Small intestine (tissue), 7 donors: ENCODE measurements at regions not wholly inside any gene's neighbourhood (a gene's known extent, or its start where the extent isn't known, plus 50 kb on each side); places are given as distances from the start of the nearest gene placed in this dataset.

Source experiments
- DNase-seq, 2 donors: peaks; one replicate each; pipeline versions ENCODE4 v3.0.0 to v3.0.0-alpha.2; 2013
- FAIRE-seq: peaks from 2 replicates; lab custom pipeline; 2012; peaks lifted over from hg19 to GRCh38; lab: Jason Lieb, UNC
- H3K27ac ChIP-seq, 3 donors: one replicate each; pipeline ENCODE4 v1.5.1; 2013; ENCODE audit warnings: low read length in 2 of 3, mild to moderate bottlenecking in 2 of 3, control low read depth in 1 of 3, inconsistent platforms in 1 of 3, low read depth in 1 of 3, moderate library complexity in 1 of 3
- H3K27me3 ChIP-seq, 3 donors: one replicate each; pipeline ENCODE4 v1.6.1; 2013; ENCODE audit warnings: low read length in 3 of 3, inconsistent platforms in 1 of 3; ENCODE audit not compliant: control insufficient read depth in 3 of 3, insufficient read depth in 3 of 3
- H3K36me3 ChIP-seq, 3 donors: one replicate each; pipeline ENCODE4 v1.6.1; 2013; ENCODE audit warnings: low read length in 3 of 3, inconsistent platforms in 1 of 3, low read depth in 1 of 3, mild to moderate bottlenecking in 1 of 3, moderate library complexity in 1 of 3; ENCODE audit not compliant: control insufficient read depth in 3 of 3, insufficient read depth in 2 of 3
- H3K4me1 ChIP-seq, 3 donors: one replicate each; pipeline ENCODE4 v1.6.1; 2013; ENCODE audit warnings: low read length in 2 of 3, inconsistent platforms in 1 of 3, low read depth in 1 of 3, mild to moderate bottlenecking in 1 of 3, moderate library complexity in 1 of 3; ENCODE audit not compliant: control insufficient read depth in 3 of 3, insufficient read depth in 2 of 3
- H3K4me3 ChIP-seq, 3 donors: one replicate each; pipeline ENCODE4 v1.5.1; 2013; ENCODE audit warnings: low read length in 3 of 3, control low read depth in 1 of 3, inconsistent platforms in 1 of 3, low read depth in 1 of 3, mild to moderate bottlenecking in 1 of 3, moderate library complexity in 1 of 3
- H3K9me3 ChIP-seq, 2 donors: one replicate each; pipeline ENCODE4 v1.6.1; 2013; ENCODE audit warnings: low read depth in 1 of 2, low read length in 1 of 2; ENCODE audit not compliant: control insufficient read depth in 2 of 2, insufficient read depth in 1 of 2
- WGBS, 3 donors: extraction: QIAGEN DNeasy Blood & Tissue Kit; methylation state at CpG; one replicate each; pipeline ENCODE4 v1.1.7; 2013; 5-methylcytosine and 5-hydroxymethylcytosine counted together
- donor health status: healthy with polysubstance abuse.
- donor health status: control.
- donor health status: control.
- donor health status: Bipolar disorder and iron deficiency.
- donor health status: healthy.

- Histone ChIP-seq H3K36me3 (no peaks in the 10 kb centered on the region), H3K27me3 (no peaks in the 10 kb centered on the region), H3K27ac (no peak overlapping the region), H3K4me1 (no peaks in the 10 kb centered on the region), H3K4me3 (no peak overlapping the region), H3K9me3 (peaks cover 0 to 6% of the 10 kb centered on the region in 2 donors)
- DNase-seq: no peak
- no peak for FAIRE-seq
- 87 to 95% (median 92%) methylated on average over 4 of the region's 4 CpGs for WGBS, 3 donors
These were observed 90.7 kb downstream of the XCL2 start for GRCh38 chr1:168453056-168453455.

GRCh38 chr1:168452329-168452728 is 91.5 kb downstream of the XCL2 start:
- no peaks in the 10 kb centered on the region for H3K4me1 ChIP-seq
- 74 to 78% (median 77%) methylated on average over 1 of the region's 1 CpG for WGBS, 3 donors
- FAIRE-seq: no peak
- no peaks in the 10 kb centered on the region for H3K27me3 ChIP-seq
- no peak overlapping the region for H3K27ac ChIP-seq
- no peak for DNase-seq
- no peaks in the 10 kb centered on the region for H3K36me3 ChIP-seq
- no peak overlapping the region for H3K4me3 ChIP-seq
- peaks cover 0 to 6% of the 10 kb centered on the region in 2 donors for H3K9me3 ChIP-seq

GRCh38 chr1:168447871-168448270 is 95.9 kb downstream of the XCL2 start:
- no peak overlapping the region for H3K27ac ChIP-seq
- no peaks in the 10 kb centered on the region for H3K27me3 ChIP-seq
- 45 to 80% (median 70%) methylated on average over 1 of the region's 1 CpG for whole genome bisulfite sequencing, 3 donors
- no peaks in the 10 kb centered on the region for H3K4me1 ChIP-seq
- no peak for DNase-seq
- no peak overlapping the region for H3K4me3 ChIP-seq
- H3K36me3 ChIP-seq: no peaks in the 10 kb centered on the region
- no peaks in the 10 kb centered on the region for H3K9me3 ChIP-seq
- FAIRE-seq: no peak

- FAIRE-seq: no peak
These were observed 97.7 kb downstream of the XCL2 start for GRCh38 chr1:168446081-168446480.

GRCh38 chr1:168443899-168444298 is 99.9 kb downstream of the XCL2 start:
- WGBS, 3 donors: 67 to 93% (median 75%) methylated on average over 5 of the region's 5 CpGs
- H3K27me3 ChIP-seq: no peaks in the 10 kb centered on the region
- no peaks in the 10 kb centered on the region for H3K9me3 ChIP-seq
- H3K4me1 ChIP-seq: no peaks in the 10 kb centered on the region
- H3K36me3 ChIP-seq: no peaks in the 10 kb centered on the region
- DNase-seq: peak in 1 of 2 donors; percentile 55
- H3K27ac ChIP-seq: peak overlapping the region in 1 of 3 donors; percentile 40
- H3K4me3 ChIP-seq: no peak overlapping the region
- FAIRE-seq: no peak

More at GRCh38 chr1:168446081-168446480, 97.7 kb downstream of the XCL2 start:
- Histone ChIP-seq H3K4me3 (no peak overlapping the region), H3K27ac (no peak overlapping the region), H3K4me1 (no peaks in the 10 kb centered on the region), H3K9me3 (no peaks in the 10 kb centered on the region), H3K27me3 (no peaks in the 10 kb centered on the region), H3K36me3 (no peaks in the 10 kb centered on the region)
- no peak for DNase-seq
- WGBS, 3 donors: 79 to 86% (median 85%) methylated on average over 5 of the region's 5 CpGs

- no peaks in the 10 kb centered on the region for H3K9me3 ChIP-seq
- no peak for DNase-seq
- no peaks in the 10 kb centered on the region for H3K36me3 ChIP-seq
- no peaks in the 10 kb centered on the region for H3K27me3 ChIP-seq
- no peaks in the 10 kb centered on the region for H3K4me1 ChIP-seq
- H3K4me3 ChIP-seq: no peak overlapping the region
- FAIRE-seq: no peak
- 90 to 95% (median 91%) methylated on average over 3 of the region's 3 CpGs for WGBS, 3 donors
- no peak overlapping the region for H3K27ac ChIP-seq
These were observed 100.4 kb downstream of the XCL2 start for GRCh38 chr1:168443356-168443755.

- WGBS, 3 donors: 93 to 96% (median 95%) methylated on average over 2 of the region's 2 CpGs
- no peak for FAIRE-seq
- H3K4me1 ChIP-seq: no peaks in the 10 kb centered on the region
These were observed 100.9 kb downstream of the XCL2 start for GRCh38 chr1:168442931-168443330.

GRCh38 chr1:168441745-168442144 is 102.1 kb downstream of the XCL2 start:
- FAIRE-seq (no peak), DNase-seq (no peak)
- H3K4me1 ChIP-seq: no peaks in the 10 kb centered on the region
- no peak overlapping the region for H3K27ac ChIP-seq
- H3K4me3 ChIP-seq: no peak overlapping the region
- H3K36me3 ChIP-seq: no peaks in the 10 kb centered on the region
- no peaks in the 10 kb centered on the region for H3K27me3 ChIP-seq
- no peaks in the 10 kb centered on the region for H3K9me3 ChIP-seq
- 19 to 65% (median 44%) methylated on average over 3 of the region's 3 CpGs for WGBS, 3 donors

More at GRCh38 chr1:168442931-168443330, 100.9 kb downstream of the XCL2 start:
- Histone ChIP-seq H3K4me3 (no peak overlapping the region), H3K27ac (no peak overlapping the region), H3K36me3 (no peaks in the 10 kb centered on the region), H3K27me3 (no peaks in the 10 kb centered on the region), H3K9me3 (no peaks in the 10 kb centered on the region)
- DNase-seq: no peak
